ENCODE measurements at regions not wholly inside any gene's neighbourhood (a gene's known extent, or its start where the extent isn't known, plus 50 kb on each side); places are given as distances from the start of the nearest gene placed in this dataset.

- intact Hi-C loops (cut with micrococcal nuclease), result no loop called here
- no peak overlapping the region for H3K27ac ChIP-seq (ENCODE audit: low read depth in 1 of 2, low read length in 2 of 2)
- Mint-ChIP-seq H3K27me3 (ENCODE audit: low read depth in 3 of 3) (peaks cover 0 to 3% (median 0%) of the 10 kb centered on the region in 3 donors), H3K36me3 (no peaks in the 10 kb centered on the region), H3K4me1 (peaks cover 2% of the 10 kb centered on the region), H3K4me3 (no peak overlapping the region), H3K9me3 (no peaks in the 10 kb centered on the region), H3K27ac (no peak overlapping the region)
- no peak overlapping the region for H3K9ac ChIP-seq (ENCODE audit: insufficient read depth, low read length, poor library complexity, severe bottlenecking)
- no peaks in the 10 kb centered on the region for H3K36me3 ChIP-seq (replicated peaks in 1 of 2; ENCODE audit: control insufficient read depth in 1 of 2, insufficient read depth in 2 of 2, low read length in 2 of 2)
- no peaks in the 10 kb centered on the region for H3K4me1 ChIP-seq (ENCODE audit: control insufficient read depth in 1 of 2, insufficient read depth in 2 of 2, low read length in 2 of 2)
- TF ChIP-seq CTCF (IDR thresholded peaks at IDR 0.05), result no peak
- WGBS (ENCODE audit: insufficient coverage), result no CpG with 5 or more reads among the region's 3 CpGs
- no peaks in the 10 kb centered on the region for H3K79me2 ChIP-seq (ENCODE audit: insufficient read depth, low read length)
- no peak overlapping the region for H3K4me2 ChIP-seq (replicated peaks; ENCODE audit: extremely low read depth, low read length, poor library complexity, severe bottlenecking)
- no peaks in the 10 kb centered on the region for H3K27me3 ChIP-seq (ENCODE audit: control insufficient read depth in 2 of 2, insufficient read depth in 2 of 2, low read length in 2 of 2)
- H3K9me3 ChIP-seq (replicated peaks in 1 of 2; ENCODE audit: control insufficient read depth in 1 of 2, insufficient read depth in 1 of 2, low read length in 2 of 2), result no peaks in the 10 kb centered on the region
- H3K4me3 ChIP-seq (replicated peaks in 1 of 3; ENCODE audit: low read depth in 2 of 3, low read length in 3 of 3), result no peak overlapping the region
- H2AFZ ChIP-seq (ENCODE audit: insufficient read depth, low read depth, low read length, poor library complexity, severe bottlenecking), result no peak overlapping the region
- H4K20me1 ChIP-seq (ENCODE audit: insufficient read depth, low read length), result no peaks in the 10 kb centered on the region
- no peak for DNase-seq
Measured at GRCh38 chr5:17995997-17996396, 361.7 kb downstream of the TAF11L14 start.

GRCh38 chr5:17999858-18000257, 365.6 kb downstream of the TAF11L14 start:
- no peak for DNase-seq
- intact Hi-C loops (cut with micrococcal nuclease), result no loop called here
- H3K9me3 ChIP-seq (replicated peaks in 1 of 2; ENCODE audit: control insufficient read depth in 1 of 2, insufficient read depth in 1 of 2, low read length in 2 of 2), result no peaks in the 10 kb centered on the region
- no peak overlapping the region for H3K4me3 Mint-ChIP-seq
- no peaks in the 10 kb centered on the region for H3K4me1 ChIP-seq (ENCODE audit: control insufficient read depth in 1 of 2, insufficient read depth in 2 of 2, low read length in 2 of 2)
- no peaks in the 10 kb centered on the region for H3K36me3 ChIP-seq (replicated peaks in 1 of 2; ENCODE audit: control insufficient read depth in 1 of 2, insufficient read depth in 2 of 2, low read length in 2 of 2)
- no peak overlapping the region for H3K4me2 ChIP-seq (replicated peaks; ENCODE audit: extremely low read depth, low read length, poor library complexity, severe bottlenecking)
- H2AFZ ChIP-seq (ENCODE audit: insufficient read depth, low read depth, low read length, poor library complexity, severe bottlenecking), result no peak overlapping the region
- H3K27me3 Mint-ChIP-seq (ENCODE audit: low read depth in 3 of 3), result peaks cover 0 to 3% (median 1%) of the 10 kb centered on the region in 3 donors
- TF ChIP-seq CTCF (IDR thresholded peaks at IDR 0.05), result no peak
- H3K27me3 ChIP-seq (ENCODE audit: control insufficient read depth in 2 of 2, insufficient read depth in 2 of 2, low read length in 2 of 2), result no peaks in the 10 kb centered on the region
- no peaks in the 10 kb centered on the region for H3K36me3 Mint-ChIP-seq
- no peak overlapping the region for H3K9ac ChIP-seq (ENCODE audit: insufficient read depth, low read length, poor library complexity, severe bottlenecking)
- H3K79me2 ChIP-seq (ENCODE audit: insufficient read depth, low read length), result no peaks in the 10 kb centered on the region
- H4K20me1 ChIP-seq (ENCODE audit: insufficient read depth, low read length), result no peaks in the 10 kb centered on the region
- no peak overlapping the region for H3K4me3 ChIP-seq (replicated peaks in 1 of 3; ENCODE audit: low read depth in 2 of 3, low read length in 3 of 3)
- H3K27ac ChIP-seq (ENCODE audit: low read depth in 1 of 2, low read length in 2 of 2), result no peak overlapping the region
- peaks cover 2% of the 10 kb centered on the region for H3K4me1 Mint-ChIP-seq
- no peak overlapping the region for H3K27ac Mint-ChIP-seq
- peaks cover 0 to 7% (median 3%) of the 10 kb centered on the region in 7 donors for H3K9me3 Mint-ChIP-seq
- no CpG with 5 or more reads among the region's 2 CpGs for WGBS (ENCODE audit: insufficient coverage)

Measured in CD14-positive monocyte (primary cell).